Right atrium auricular region (tissue), 2 donors: ENCODE measurements at regions not wholly inside any gene's neighbourhood (a gene's known extent, or its start where the extent isn't known, plus 50 kb on each side); places are given as distances from the start of the nearest gene placed in this dataset.
"Not testable (repeated sequence)": the region's sequence is repeated elsewhere in the genome, so short reads cannot be mapped to it uniquely, and the experiment has no call there.

Experiments used
- DNase-seq: peaks from one replicate; pipeline ENCODE4 v3.0.0-alpha.2; 2019; ENCODE audit warnings: low spot score
- H3K27ac ChIP-seq, 2 donors: fragments of 200-600 bp; sonication (generic); 1 replicate in 1 of 2; 2 replicates in 1 of 2; pipeline ENCODE4 v1.5.1; 2016 to 2019
- H3K27me3 ChIP-seq, 2 donors: fragments of 200-600 bp; sonication (generic); one replicate each; pipeline versions ENCODE4 v1.5.1 to v1.6.0; 2017 to 2019
- H3K36me3 ChIP-seq: fragments of 200-600 bp; sonication (generic); one replicate; pipeline ENCODE4 v1.5.1; 2016
- H3K4me1 ChIP-seq, 2 donors: fragments of 200-600 bp; sonication (generic); one replicate each; pipeline versions ENCODE4 v1.5.1 to v1.6.0; 2017 to 2019
- H3K4me3 ChIP-seq, 2 donors: fragments of 200-600 bp; sonication (generic); 1 replicate in 1 of 2; 2 replicates in 1 of 2; pipeline ENCODE4 v1.5.1; 2017 to 2019; ENCODE audit warnings: mild to moderate bottlenecking in 1 of 2, moderate library complexity in 1 of 2
- H3K9me3 ChIP-seq, 2 donors: fragments of 200-600 bp; sonication (generic); one replicate each; pipeline ENCODE4 v1.5.1; 2019
- TF ChIP-seq, protein P1 (sequence below), 2 donors: fragments of 200-600 bp; sonication (generic); IDR thresholded peaks; one replicate each; pipeline ENCODE4 v1.5.1; 2019; ENCODE audit warnings: antibody characterized with exemption in 2 of 2

GRCh38 chr10:58063861-58064480 lies 203.7 kb downstream of the IPMK start:
- TF ChIP-seq, protein P1, sequence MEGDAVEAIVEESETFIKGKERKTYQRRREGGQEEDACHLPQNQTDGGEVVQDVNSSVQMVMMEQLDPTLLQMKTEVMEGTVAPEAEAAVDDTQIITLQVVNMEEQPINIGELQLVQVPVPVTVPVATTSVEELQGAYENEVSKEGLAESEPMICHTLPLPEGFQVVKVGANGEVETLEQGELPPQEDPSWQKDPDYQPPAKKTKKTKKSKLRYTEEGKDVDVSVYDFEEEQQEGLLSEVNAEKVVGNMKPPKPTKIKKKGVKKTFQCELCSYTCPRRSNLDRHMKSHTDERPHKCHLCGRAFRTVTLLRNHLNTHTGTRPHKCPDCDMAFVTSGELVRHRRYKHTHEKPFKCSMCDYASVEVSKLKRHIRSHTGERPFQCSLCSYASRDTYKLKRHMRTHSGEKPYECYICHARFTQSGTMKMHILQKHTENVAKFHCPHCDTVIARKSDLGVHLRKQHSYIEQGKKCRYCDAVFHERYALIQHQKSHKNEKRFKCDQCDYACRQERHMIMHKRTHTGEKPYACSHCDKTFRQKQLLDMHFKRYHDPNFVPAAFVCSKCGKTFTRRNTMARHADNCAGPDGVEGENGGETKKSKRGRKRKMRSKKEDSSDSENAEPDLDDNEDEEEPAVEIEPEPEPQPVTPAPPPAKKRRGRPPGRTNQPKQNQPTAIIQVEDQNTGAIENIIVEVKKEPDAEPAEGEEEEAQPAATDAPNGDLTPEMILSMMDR (IDR thresholded peaks at IDR 0.05): no peak
- no peak for DNase-seq
- no peaks in the 10 kb centered on the region for H3K27me3 ChIP-seq
- no peaks in the 10 kb centered on the region for H3K9me3 ChIP-seq
- H3K4me3 ChIP-seq: no peak overlapping the region
- H3K36me3 ChIP-seq: no peaks in the 10 kb centered on the region
- H3K27ac ChIP-seq: no peak overlapping the region
- no peaks in the 10 kb centered on the region for H3K4me1 ChIP-seq

DNA sequence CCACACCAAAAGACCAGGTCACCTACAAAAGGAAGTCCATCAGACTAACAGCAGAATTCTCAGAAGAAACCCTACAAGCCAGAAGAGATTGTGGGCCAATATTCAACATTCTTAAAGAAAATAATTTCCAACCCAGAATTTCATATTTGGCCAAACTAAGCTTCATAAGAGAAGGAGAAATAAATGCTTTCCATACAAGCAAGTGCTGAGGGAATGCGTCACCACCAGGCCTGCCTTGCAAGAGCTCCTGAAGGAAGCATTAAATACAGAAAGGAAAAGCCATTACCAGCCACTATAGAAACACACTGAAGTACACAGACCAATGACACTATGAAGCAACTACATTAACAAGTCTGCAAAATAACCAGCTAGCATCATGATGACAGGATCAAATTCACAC lies 209.0 kb downstream of the IPMK start:
- not testable (repeated sequence) for H3K27ac ChIP-seq, H3K9me3 ChIP-seq, H3K4me3 ChIP-seq, H3K36me3 ChIP-seq, DNase-seq, H3K4me1 ChIP-seq, H3K27me3 ChIP-seq

- TF ChIP-seq, protein P1 (IDR thresholded peaks at IDR 0.05): no peak
- no peaks in the 10 kb centered on the region for H3K9me3 ChIP-seq
- no peaks in the 10 kb centered on the region for H3K4me1 ChIP-seq
- H3K27ac ChIP-seq: no peak overlapping the region
- H3K4me3 ChIP-seq: no peak overlapping the region
- no peaks in the 10 kb centered on the region for H3K36me3 ChIP-seq
- no peaks in the 10 kb centered on the region for H3K27me3 ChIP-seq
- no peak for DNase-seq
These were observed 212.8 kb downstream of the IPMK start for GRCh38 chr10:58054881-58055280.

- no peak overlapping the region for H3K4me3 ChIP-seq
- no peaks in the 10 kb centered on the region for H3K36me3 ChIP-seq
- H3K27me3 ChIP-seq: no peaks in the 10 kb centered on the region
- no peak overlapping the region for H3K27ac ChIP-seq
- H3K4me1 ChIP-seq: no peaks in the 10 kb centered on the region
- TF ChIP-seq, protein P1 (IDR thresholded peaks at IDR 0.05): no peak
- no peak for DNase-seq
- H3K9me3 ChIP-seq: no peaks in the 10 kb centered on the region
These were observed 214.9 kb downstream of the IPMK start for GRCh38 chr10:58052772-58053171.

DNA sequence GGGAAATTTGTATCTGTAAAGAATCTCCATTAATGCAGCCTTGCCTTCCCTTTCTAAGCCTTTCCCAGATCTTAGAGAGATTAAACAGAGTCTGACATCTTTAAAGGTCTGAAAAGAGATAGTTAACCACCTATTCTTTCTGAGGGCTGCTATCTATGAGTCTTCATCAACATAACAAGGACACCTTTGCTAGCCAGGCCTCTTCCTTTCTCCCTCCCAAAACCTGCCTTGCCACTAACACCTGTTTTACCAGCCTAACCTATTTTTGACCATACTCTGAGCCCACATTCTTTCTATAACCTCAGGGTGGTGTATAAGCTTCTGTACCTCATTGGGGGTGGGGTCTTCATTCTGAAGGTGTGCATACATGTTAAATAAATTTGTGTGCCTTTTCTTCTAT lies 217.1 kb downstream of the IPMK start:
- TF ChIP-seq, protein P1 (IDR thresholded peaks at IDR 0.05): no peak
- Histone ChIP-seq H3K27ac (no peak overlapping the region), H3K27me3 (no peaks in the 10 kb centered on the region), H3K4me3 (no peak overlapping the region), H3K9me3 (no peaks in the 10 kb centered on the region), H3K36me3 (no peaks in the 10 kb centered on the region), H3K4me1 (no peaks in the 10 kb centered on the region)
- no peak for DNase-seq

DNA sequence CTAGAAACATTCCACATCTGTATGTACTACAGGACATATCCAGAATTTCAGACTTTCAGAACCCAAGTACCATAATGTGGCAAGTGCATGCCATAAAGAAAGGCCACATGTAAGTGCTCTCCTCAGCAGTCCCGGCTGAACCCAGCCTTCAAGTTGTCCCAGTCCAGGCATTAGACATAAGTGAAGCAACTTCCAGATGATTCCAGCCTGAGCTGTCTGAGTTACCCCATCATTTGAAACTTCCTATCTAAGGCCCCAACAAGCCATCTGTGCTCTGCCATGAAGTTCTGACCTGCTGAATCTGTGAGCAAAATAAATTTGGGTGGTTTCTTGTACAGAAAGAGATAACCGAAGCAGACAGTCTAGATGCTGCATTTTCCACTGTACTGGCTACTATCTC lies 218.8 kb downstream of the IPMK start:
- Histone ChIP-seq H3K27me3 (no peaks in the 10 kb centered on the region), H3K4me1 (no peaks in the 10 kb centered on the region), H3K27ac (no peak overlapping the region), H3K36me3 (no peaks in the 10 kb centered on the region), H3K4me3 (no peak overlapping the region), H3K9me3 (no peaks in the 10 kb centered on the region)
- no peak for DNase-seq
- TF ChIP-seq, protein P1 (IDR thresholded peaks at IDR 0.05): no peak
